Loucy (cell line): ENCODE measurements at regions not wholly inside any gene's neighbourhood (a gene's known extent, or its start where the extent isn't known, plus 50 kb on each side); places are given as distances from the start of the nearest gene placed in this dataset.

Source experiments
- H2AFZ ChIP-seq: fragments of 200-600 bp; sonication (generic); 2 replicates; pipeline ENCODE4 v1.6.0; 2016; ENCODE audit warnings: antibody characterized with exemption, mild to moderate bottlenecking, low read length, moderate library complexity
- H3F3A ChIP-seq: fragments of 200-600 bp; 2 replicates; pipeline ENCODE4 v1.6.0; 2016; ENCODE audit warnings: antibody characterized with exemption, low read depth, mild to moderate bottlenecking
- H3K27me3 ChIP-seq: fragments of 200-600 bp; sonication (generic); 2 replicates; pipeline ENCODE4 v1.6.1; 2014; ENCODE audit warnings: low read length, mild to moderate bottlenecking; ENCODE audit not compliant: insufficient read depth, poor library complexity, severe bottlenecking
- H3K36me3 ChIP-seq: fragments of 200-600 bp; sonication (generic); 2 replicates; pipeline ENCODE4 v1.6.1; 2016; ENCODE audit warnings: low read length; ENCODE audit not compliant: insufficient read depth
- H3K4me1 ChIP-seq: fragments of 200-600 bp; sonication (generic); 2 replicates; pipeline ENCODE4 v1.5.1; 2014; ENCODE audit warnings: low read length, mild to moderate bottlenecking; ENCODE audit not compliant: insufficient read depth, poor library complexity, severe bottlenecking
- H3K4me2 ChIP-seq: fragments of 200-600 bp; sonication (generic); 2 replicates; pipeline ENCODE4 v1.6.0; 2014; ENCODE audit warnings: antibody characterized with exemption, low read length, low read depth, mild to moderate bottlenecking; ENCODE audit not compliant: poor library complexity, severe bottlenecking
- H3K4me3 ChIP-seq: fragments of 200-600 bp; sonication (generic); 2 replicates; pipeline ENCODE4 v1.5.1; 2014; ENCODE audit warnings: low read length, mild to moderate bottlenecking, mixed read lengths; ENCODE audit not compliant: poor library complexity, severe bottlenecking
- H3K79me2 ChIP-seq: fragments of 200-600 bp; sonication (generic); 2 replicates; pipeline ENCODE4 v1.6.1; 2014; ENCODE audit warnings: low read length; ENCODE audit not compliant: insufficient read depth
- H3K9ac ChIP-seq: fragments of 200-600 bp; sonication (generic); 2 replicates; pipeline ENCODE4 v1.6.0; 2014; ENCODE audit warnings: mild to moderate bottlenecking, low read depth, low read length, moderate library complexity; ENCODE audit not compliant: poor library complexity, severe bottlenecking
- H3K9me2 ChIP-seq: fragments of 200-600 bp; sonication (generic); replicated peaks from 2 replicates; pipeline ENCODE4 v1.6.1; 2016; ENCODE audit warnings: low read depth, low read length, mixed read lengths
- H3K9me3 ChIP-seq: fragments of 200-600 bp; sonication (generic); 2 replicates; pipeline ENCODE4 v1.6.1; 2014; ENCODE audit warnings: mild to moderate bottlenecking, antibody characterized with exemption, low read length, low read depth; ENCODE audit not compliant: insufficient read depth
- H4K20me1 ChIP-seq: fragments of 200-600 bp; sonication (generic); 2 replicates; pipeline ENCODE4 v1.6.0; 2014; ENCODE audit warnings: antibody characterized with exemption, low read length, mild to moderate bottlenecking; ENCODE audit not compliant: insufficient read depth, poor library complexity, severe bottlenecking
- CTCF ChIP-seq: fragments of 200-600 bp; sonication (generic); conservative IDR thresholded peaks from 2 replicates; pipeline ENCODE4 v1.5.1; 2014; ENCODE audit warnings: mild to moderate bottlenecking, antibody characterized with exemption, low read length
- EZH2phosphoT487 ChIP-seq: fragments of 200-600 bp; IDR thresholded peaks from 2 replicates; pipeline ENCODE4 v1.6.1; 2018; ENCODE audit warnings: antibody characterized with exemption, mild to moderate bottlenecking, moderate library complexity, borderline replicate concordance

- Histone ChIP-seq H3K4me3 (peak overlapping the region; percentile 76), H2AFZ (peak overlapping the region; percentile 92), H3F3A (no peaks in the 10 kb centered on the region), H4K20me1 (no peaks in the 10 kb centered on the region), H3K4me1 (peaks cover 20% of the 10 kb centered on the region), H3K9me3 (no peaks in the 10 kb centered on the region), H3K79me2 (no peaks in the 10 kb centered on the region), H3K4me2 (peak overlapping the region; percentile 86), H3K27me3 (peaks cover 18% of the 10 kb centered on the region), H3K36me3 (no peaks in the 10 kb centered on the region), H3K9me2 (no peaks in the 10 kb centered on the region), H3K9ac (peak overlapping the region; percentile 57)
- no peak for TF ChIP-seq EZH2phosphoT487
- no peak for TF ChIP-seq CTCF
These were observed 76.5 kb upstream of the ZBED5 start for GRCh38 chr11:10934293-10934860.

- Histone ChIP-seq H3F3A (no peaks in the 10 kb centered on the region), H3K4me3 (peak overlapping the region; percentile 76), H3K9me3 (no peaks in the 10 kb centered on the region), H3K4me1 (peaks cover 20% of the 10 kb centered on the region), H3K27me3 (peaks cover 18% of the 10 kb centered on the region), H3K9me2 (no peaks in the 10 kb centered on the region), H3K79me2 (no peaks in the 10 kb centered on the region), H3K9ac (peak overlapping the region; percentile 57), H3K4me2 (peak overlapping the region; percentile 86), H3K36me3 (no peaks in the 10 kb centered on the region), H2AFZ (peak overlapping the region; percentile 92), H4K20me1 (no peaks in the 10 kb centered on the region)
- no peak for TF ChIP-seq EZH2phosphoT487
- TF ChIP-seq CTCF: peak; percentile 97
These were observed 75.8 kb upstream of the ZBED5 start for GRCh38 chr11:10933455-10934292.

- H3K4me3 ChIP-seq: no peak overlapping the region
- H2AFZ ChIP-seq: no peak overlapping the region
- no peaks in the 10 kb centered on the region for H3K9me2 ChIP-seq
- H3K9ac ChIP-seq: no peak overlapping the region
- no peaks in the 10 kb centered on the region for H4K20me1 ChIP-seq
- no peaks in the 10 kb centered on the region for H3F3A ChIP-seq
- H3K36me3 ChIP-seq: no peaks in the 10 kb centered on the region
- H3K4me1 ChIP-seq: peaks cover 20% of the 10 kb centered on the region
- TF ChIP-seq CTCF (no peak), EZH2phosphoT487 (no peak)
- H3K79me2 ChIP-seq: no peaks in the 10 kb centered on the region
- H3K4me2 ChIP-seq: no peak overlapping the region
- peaks cover 18% of the 10 kb centered on the region for H3K27me3 ChIP-seq
- no peaks in the 10 kb centered on the region for H3K9me3 ChIP-seq
These were observed 75.1 kb upstream of the ZBED5 start for GRCh38 chr11:10932976-10933375.
